Neural cell (in vitro differentiated cells): ENCODE measurements at regions not wholly inside any gene's neighbourhood (a gene's known extent, or its start where the extent isn't known, plus 50 kb on each side); places are given as distances from the start of the nearest gene placed in this dataset.

Experiments used
- H2AFZ ChIP-seq: fragments of 200-600, 300-800 bp; sonication (generic), shearing (Covaris generic); 2 replicates; pipeline ENCODE4 v1.6.0; 2014; ENCODE audit warnings: low read depth, mild to moderate bottlenecking, antibody characterized with exemption, low read length, moderate library complexity
- H3F3A ChIP-seq: fragments of 200-600 bp; shearing (Covaris generic); 2 replicates; pipeline ENCODE4 v1.6.1; 2016; ENCODE audit warnings: mild to moderate bottlenecking, moderate library complexity, mixed read lengths, antibody characterized with exemption, low read length; ENCODE audit not compliant: insufficient read depth, poor library complexity, severe bottlenecking
- H3K27ac ChIP-seq: fragments of 200-600, 300-800 bp; sonication (generic), shearing (Covaris generic); 2 replicates; pipeline ENCODE4 v1.5.1; 2014; ENCODE audit warnings: mild to moderate bottlenecking, low read length, moderate library complexity
- H3K27me3 ChIP-seq: fragments of 300-800, 200-600 bp; sonication (generic), shearing (Covaris generic); 2 replicates; pipeline ENCODE4 v1.6.0; 2014; ENCODE audit warnings: mild to moderate bottlenecking, low read depth, low read length, moderate library complexity; ENCODE audit not compliant: insufficient read depth
- H3K36me3 ChIP-seq: fragments of 300-800, 200-600 bp; sonication (generic), shearing (Covaris generic); 2 replicates; pipeline ENCODE4 v1.5.1; 2014; ENCODE audit warnings: mild to moderate bottlenecking, antibody characterized with exemption, low read length, moderate library complexity; ENCODE audit not compliant: insufficient read depth
- H3K4me2 ChIP-seq: fragments of 300-800, 200-600 bp; sonication (generic), shearing (Covaris generic); 2 replicates; pipeline ENCODE4 v1.6.0; 2014; ENCODE audit warnings: mild to moderate bottlenecking, low read length
- H3K4me3 ChIP-seq: fragments of 300-800, 200-600 bp; sonication (generic), shearing (Covaris generic); 2 replicates; pipeline ENCODE4 v1.5.1; 2014; ENCODE audit warnings: mild to moderate bottlenecking, low read length, moderate library complexity
- H3K79me2 ChIP-seq: fragments of 200-600 bp; shearing (Covaris generic); replicated peaks from 2 replicates; pipeline ENCODE4 v1.6.0; 2014; ENCODE audit warnings: mild to moderate bottlenecking, low read length, moderate library complexity; ENCODE audit not compliant: insufficient read depth
- H3K9ac ChIP-seq: fragments of 300-800, 200-600 bp; sonication (generic), shearing (Covaris generic); 2 replicates; pipeline ENCODE4 v1.6.1; 2016; ENCODE audit warnings: mild to moderate bottlenecking, low read length, mixed read lengths
- H3K9me2 ChIP-seq: fragments of 200-600 bp; shearing (Covaris generic); 2 replicates; pipeline ENCODE4 v1.6.1; 2016; ENCODE audit warnings: mild to moderate bottlenecking, low read length, mixed read lengths; ENCODE audit not compliant: insufficient read depth
- H3K9me3 ChIP-seq: fragments of 200-600, 300-800 bp; sonication (generic), shearing (Covaris generic); 2 replicates; pipeline ENCODE4 v1.6.1; 2016; ENCODE audit warnings: mild to moderate bottlenecking, mixed run types, low read length, moderate library complexity, mixed read lengths
- H4K20me1 ChIP-seq: fragments of 200-600 bp; shearing (Covaris generic); 2 replicates; pipeline ENCODE4 v1.6.1; 2016; ENCODE audit warnings: mild to moderate bottlenecking, mixed run types; ENCODE audit not compliant: insufficient read depth
- EP300 ChIP-seq: fragments of 450-650 bp; conservative IDR thresholded peaks from 2 replicates; pipeline ENCODE4 v1.6.1; 2014; ENCODE audit warnings: antibody characterized with exemption, mild to moderate bottlenecking, moderate library complexity; ENCODE audit not compliant: poor library complexity, severe bottlenecking
- EZH2 ChIP-seq: fragments of 200-600, 300-800 bp; shearing (Covaris generic), sonication (generic); IDR thresholded peaks from 2 replicates; pipeline ENCODE4 v1.6.1; 2014; ENCODE audit warnings: antibody characterized with exemption, low read length, borderline replicate concordance, mild to moderate bottlenecking; ENCODE audit not compliant: insufficient read depth, poor library complexity, severe bottlenecking
- MXI1 ChIP-seq: fragments of 450-650 bp; conservative IDR thresholded peaks from 2 replicates; pipeline ENCODE4 v1.6.1; 2014; ENCODE audit warnings: antibody characterized with exemption, mild to moderate bottlenecking; ENCODE audit not compliant: poor library complexity, severe bottlenecking
- POLR2AphosphoS5 ChIP-seq: IDR thresholded peaks from 2 replicates; pipeline ENCODE4 v1.6.1; 2012
- RAD21 ChIP-seq: fragments of 450-650 bp; conservative IDR thresholded peaks from 2 replicates; pipeline ENCODE4 v1.6.1; 2014; ENCODE audit warnings: antibody characterized with exemption, mild to moderate bottlenecking, moderate library complexity
- SMC3 ChIP-seq: fragments of 450-650 bp; conservative IDR thresholded peaks from 2 replicates; pipeline ENCODE4 v1.6.1; 2014; ENCODE audit warnings: antibody characterized with exemption, mild to moderate bottlenecking, moderate library complexity; ENCODE audit not compliant: poor library complexity
- TAF1 ChIP-seq: IDR thresholded peaks from 2 replicates; pipeline ENCODE4 v1.6.1; 2012; ENCODE audit warnings: low read depth
- TF ChIP-seq, protein P1 (sequence below): fragments of 450-650 bp; IDR thresholded peaks from 2 replicates; pipeline ENCODE4 v1.5.1; 2014; ENCODE audit warnings: antibody characterized with exemption, mild to moderate bottlenecking, moderate library complexity; ENCODE audit not compliant: poor library complexity, severe bottlenecking
- TF ChIP-seq, protein P2 (sequence below): IDR thresholded peaks from 2 replicates; pipeline ENCODE4 v1.6.1; 2012; ENCODE audit warnings: borderline replicate concordance

DNA sequence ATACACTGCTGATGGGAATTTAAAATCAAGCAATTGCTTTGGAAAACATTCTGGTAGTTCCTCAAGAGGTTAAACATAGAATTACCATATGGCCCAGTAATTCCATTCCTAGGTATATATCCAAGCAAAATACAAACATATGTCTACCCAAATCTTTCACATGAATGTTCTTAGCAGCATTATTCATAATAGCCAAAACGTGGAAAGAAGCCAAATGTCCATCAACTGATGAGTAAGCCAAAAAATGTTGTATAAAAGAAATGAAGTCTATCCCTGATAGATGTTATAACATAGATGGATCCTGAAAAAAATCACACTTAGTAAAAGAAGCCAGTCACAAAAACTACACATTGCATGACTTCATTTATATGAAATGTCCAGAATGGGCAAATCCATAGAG lies 893.0 kb downstream of the SORCS3 start:
- H3K9me3 ChIP-seq, result no peaks in the 10 kb centered on the region
- peaks cover 2% of the 10 kb centered on the region for H3K27me3 ChIP-seq
- TF ChIP-seq, protein P1, sequence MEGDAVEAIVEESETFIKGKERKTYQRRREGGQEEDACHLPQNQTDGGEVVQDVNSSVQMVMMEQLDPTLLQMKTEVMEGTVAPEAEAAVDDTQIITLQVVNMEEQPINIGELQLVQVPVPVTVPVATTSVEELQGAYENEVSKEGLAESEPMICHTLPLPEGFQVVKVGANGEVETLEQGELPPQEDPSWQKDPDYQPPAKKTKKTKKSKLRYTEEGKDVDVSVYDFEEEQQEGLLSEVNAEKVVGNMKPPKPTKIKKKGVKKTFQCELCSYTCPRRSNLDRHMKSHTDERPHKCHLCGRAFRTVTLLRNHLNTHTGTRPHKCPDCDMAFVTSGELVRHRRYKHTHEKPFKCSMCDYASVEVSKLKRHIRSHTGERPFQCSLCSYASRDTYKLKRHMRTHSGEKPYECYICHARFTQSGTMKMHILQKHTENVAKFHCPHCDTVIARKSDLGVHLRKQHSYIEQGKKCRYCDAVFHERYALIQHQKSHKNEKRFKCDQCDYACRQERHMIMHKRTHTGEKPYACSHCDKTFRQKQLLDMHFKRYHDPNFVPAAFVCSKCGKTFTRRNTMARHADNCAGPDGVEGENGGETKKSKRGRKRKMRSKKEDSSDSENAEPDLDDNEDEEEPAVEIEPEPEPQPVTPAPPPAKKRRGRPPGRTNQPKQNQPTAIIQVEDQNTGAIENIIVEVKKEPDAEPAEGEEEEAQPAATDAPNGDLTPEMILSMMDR, result no peak
- TF ChIP-seq SMC3, result no peak
- TF ChIP-seq EZH2, result no peak
- no peak for TF ChIP-seq EP300
- no peak for TF ChIP-seq TAF1
- TF ChIP-seq MXI1, result no peak
- TF ChIP-seq, protein P2, sequence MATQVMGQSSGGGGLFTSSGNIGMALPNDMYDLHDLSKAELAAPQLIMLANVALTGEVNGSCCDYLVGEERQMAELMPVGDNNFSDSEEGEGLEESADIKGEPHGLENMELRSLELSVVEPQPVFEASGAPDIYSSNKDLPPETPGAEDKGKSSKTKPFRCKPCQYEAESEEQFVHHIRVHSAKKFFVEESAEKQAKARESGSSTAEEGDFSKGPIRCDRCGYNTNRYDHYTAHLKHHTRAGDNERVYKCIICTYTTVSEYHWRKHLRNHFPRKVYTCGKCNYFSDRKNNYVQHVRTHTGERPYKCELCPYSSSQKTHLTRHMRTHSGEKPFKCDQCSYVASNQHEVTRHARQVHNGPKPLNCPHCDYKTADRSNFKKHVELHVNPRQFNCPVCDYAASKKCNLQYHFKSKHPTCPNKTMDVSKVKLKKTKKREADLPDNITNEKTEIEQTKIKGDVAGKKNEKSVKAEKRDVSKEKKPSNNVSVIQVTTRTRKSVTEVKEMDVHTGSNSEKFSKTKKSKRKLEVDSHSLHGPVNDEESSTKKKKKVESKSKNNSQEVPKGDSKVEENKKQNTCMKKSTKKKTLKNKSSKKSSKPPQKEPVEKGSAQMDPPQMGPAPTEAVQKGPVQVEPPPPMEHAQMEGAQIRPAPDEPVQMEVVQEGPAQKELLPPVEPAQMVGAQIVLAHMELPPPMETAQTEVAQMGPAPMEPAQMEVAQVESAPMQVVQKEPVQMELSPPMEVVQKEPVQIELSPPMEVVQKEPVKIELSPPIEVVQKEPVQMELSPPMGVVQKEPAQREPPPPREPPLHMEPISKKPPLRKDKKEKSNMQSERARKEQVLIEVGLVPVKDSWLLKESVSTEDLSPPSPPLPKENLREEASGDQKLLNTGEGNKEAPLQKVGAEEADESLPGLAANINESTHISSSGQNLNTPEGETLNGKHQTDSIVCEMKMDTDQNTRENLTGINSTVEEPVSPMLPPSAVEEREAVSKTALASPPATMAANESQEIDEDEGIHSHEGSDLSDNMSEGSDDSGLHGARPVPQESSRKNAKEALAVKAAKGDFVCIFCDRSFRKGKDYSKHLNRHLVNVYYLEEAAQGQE, result no peak
- no peak for TF ChIP-seq RAD21
- TF ChIP-seq POLR2AphosphoS5, result no peak
- no peak overlapping the region for H3K27ac ChIP-seq
- H3K9me2 ChIP-seq, result no peaks in the 10 kb centered on the region
- H3K36me3 ChIP-seq, result no peaks in the 10 kb centered on the region
- no peak overlapping the region for H3K9ac ChIP-seq
- no peak overlapping the region for H2AFZ ChIP-seq
- no peak overlapping the region for H3K4me2 ChIP-seq
- no peak overlapping the region for H3K4me3 ChIP-seq
- H3F3A ChIP-seq, result no peaks in the 10 kb centered on the region
- H4K20me1 ChIP-seq, result no peaks in the 10 kb centered on the region
- no peaks in the 10 kb centered on the region for H3K79me2 ChIP-seq

DNA sequence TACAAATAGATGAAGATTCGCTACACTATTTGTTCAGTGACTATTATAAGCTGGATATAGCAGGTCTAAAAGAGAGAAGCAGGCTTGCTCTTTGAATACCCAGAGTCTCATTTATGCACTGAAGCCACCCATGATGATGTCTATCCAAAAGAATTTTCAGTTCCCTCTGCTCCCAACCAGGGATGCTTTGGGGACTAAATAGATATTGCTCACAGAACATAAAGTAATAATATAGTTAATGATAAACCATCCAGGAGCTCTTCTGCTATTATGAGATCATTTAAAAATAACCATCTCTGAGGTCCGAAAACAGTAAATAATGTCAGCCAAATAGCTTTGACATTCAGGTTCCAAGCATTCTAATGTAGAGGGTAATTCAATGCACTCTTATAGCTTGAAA lies 875.4 kb downstream of the SORCS3 start:
- Histone ChIP-seq H3K36me3 (no peaks in the 10 kb centered on the region), H3K9ac (no peak overlapping the region), H4K20me1 (no peaks in the 10 kb centered on the region), H3K27me3 (no peaks in the 10 kb centered on the region), H3K27ac (no peak overlapping the region), H3K9me3 (no peaks in the 10 kb centered on the region), H3K79me2 (no peaks in the 10 kb centered on the region), H3K9me2 (no peaks in the 10 kb centered on the region), H2AFZ (no peak overlapping the region), H3K4me3 (no peak overlapping the region), H3K4me2 (no peak overlapping the region), H3F3A (no peaks in the 10 kb centered on the region)
- TF ChIP-seq EP300 (no peak), POLR2AphosphoS5 (no peak), RAD21 (no peak), EZH2 (no peak), SMC3 (no peak), TAF1 (no peak), MXI1 (no peak)
- TF ChIP-seq, protein P1, result no peak
- TF ChIP-seq, protein P2, result no peak
